HepG2 (cell line): ENCODE measurements at regions not wholly inside any gene's neighbourhood (a gene's known extent, or its start where the extent isn't known, plus 50 kb on each side); places are given as distances from the start of the nearest gene placed in this dataset.

ENCODE experiments used
- ATAC-seq: fragments of 200-7000 bp; cut with Tn5 transposase; 3 replicates; pipeline ENCODE4 v1.9.1; 2020; ENCODE audit warnings: mild to moderate bottlenecking, moderate library complexity
- BruUV-seq: library from RNA; stranded (reverse); fragments of 400-500 nt; replicated peaks from 2 replicates; lab custom pipeline; 2021; lab: Mats Ljungman, UMichigan
- CTCF ChIA-PET: fragments of 300-600 bp; formaldehyde crosslinking; extraction: SDS; loops from one replicate; lab custom pipeline; 2021; ENCODE audit warnings: low total read pairs, inconsistent platforms, low intra/inter-chr PET ratio; lab: Yijun Ruan, JAX
- POLR2A ChIA-PET: fragments of 350-600 bp; sonication (Branson Sonifier 250); formaldehyde crosslinking; loops from one replicate; lab custom pipeline; 2020; ENCODE audit warnings: antibody characterized with exemption, inconsistent platforms; lab: Yijun Ruan, JAX
- DNase-seq: peaks from one replicate; pipeline ENCODE4 v3.0.0-alpha.2; 2015; ENCODE audit warnings: low spot score
- FAIRE-seq: peaks from 3 replicates; lab custom pipeline; 2011; peaks lifted over from hg19 to GRCh38; lab: Jason Lieb, UNC
- H2AFZ ChIP-seq: one replicate; pipeline ENCODE4 v1.6.1; 2011; ENCODE audit warnings: low read length, inconsistent platforms
- H3K27ac ChIP-seq: fragments of 300-600 bp; 3 replicates; pipeline ENCODE4 v1.8.0; 2011; ENCODE audit warnings: mixed run types, mild to moderate bottlenecking, mixed read lengths, low read length, inconsistent platforms; ENCODE audit not compliant: insufficient read depth; ENCODE audit errors: extremely low read length
- H3K27me3 ChIP-seq, 2 experiments: fragments of 200-600 bp in 1 of 2; 2 replicates in 1 of 2; 3 replicates in 1 of 2; pipeline versions ENCODE4 v1.6.0 to v1.8.0; 2011; ENCODE audit warnings: low read length in 2 of 2, mild to moderate bottlenecking in 2 of 2, moderate library complexity in 2 of 2, inconsistent platforms in 1 of 2; ENCODE audit not compliant: insufficient read depth in 2 of 2, control insufficient read depth in 1 of 2
- H3K36me3 ChIP-seq, 2 experiments: fragments of 200-600 bp in 1 of 2; replicated peaks in 1 of 2; 2 replicates in 1 of 2; 3 replicates in 1 of 2; pipeline versions ENCODE4 v1.5.1 to v1.8.0; 2011; ENCODE audit warnings: low read length in 2 of 2, inconsistent platforms in 1 of 2; ENCODE audit not compliant: insufficient read depth in 2 of 2, control insufficient read depth in 1 of 2
- H3K4me1 ChIP-seq: 2 replicates; pipeline ENCODE4 v1.5.1; 2012; ENCODE audit warnings: low read length, inconsistent platforms; ENCODE audit not compliant: insufficient read depth
- H3K4me2 ChIP-seq: 2 replicates; pipeline ENCODE4 v1.6.0; 2011; ENCODE audit warnings: low read depth, low read length, inconsistent platforms
- H3K4me3 ChIP-seq, 3 experiments: fragments of 200-600 bp in 1 of 3; sonication (generic), shearing (Covaris generic) in 1 of 3; replicated peaks in 1 of 3; 2 replicates each; pipeline ENCODE4 v1.5.1; 2011 to 2016; ENCODE audit warnings: low read length in 3 of 3, inconsistent platforms in 2 of 3, low read depth in 2 of 3, mild to moderate bottlenecking in 2 of 3, control low read depth in 1 of 3, mixed read lengths in 1 of 3; ENCODE audit not compliant: insufficient read depth in 1 of 3
- H3K79me2 ChIP-seq: one replicate; pipeline ENCODE4 v1.6.1; 2011; ENCODE audit warnings: low read length, inconsistent platforms; ENCODE audit not compliant: insufficient read depth
- H3K9ac ChIP-seq: 2 replicates; pipeline ENCODE4 v1.6.0; 2011; ENCODE audit warnings: mild to moderate bottlenecking, low read depth, low read length, inconsistent platforms; ENCODE audit not compliant: insufficient read depth
- H3K9me3 ChIP-seq: 2 replicates; pipeline ENCODE4 v1.5.1; 2012; ENCODE audit warnings: mild to moderate bottlenecking, low read length
- H4K20me1 ChIP-seq: 2 replicates; pipeline ENCODE4 v1.6.0; 2011; ENCODE audit warnings: inconsistent platforms, mild to moderate bottlenecking, low read length, moderate library complexity; ENCODE audit not compliant: insufficient read depth
- ARHGAP35 ChIP-seq: sonication (generic); formaldehyde crosslinking; IDR thresholded peaks from 2 replicates; pipeline ENCODE4 v1.9.0; 2022; ENCODE audit warnings: mild to moderate bottlenecking, inconsistent platforms, moderate library complexity, missing genetic modification reagents, borderline replicate concordance
- CAMTA2 ChIP-seq: sonication (generic); formaldehyde crosslinking; IDR thresholded peaks from 2 replicates; pipeline ENCODE4 v1.4.0; 2020; ENCODE audit warnings: mild to moderate bottlenecking, missing genetic modification reagents, borderline replicate concordance
- FOXA3 ChIP-seq: IDR thresholded peaks from 2 replicates; pipeline ENCODE4 v1.6.1; 2016; ENCODE audit warnings: missing genetic modification reagents, missing compliant biosample characterization
- GATA4 ChIP-seq: sonication (generic); IDR thresholded peaks from 2 replicates; pipeline ENCODE4 v1.6.1; 2016; ENCODE audit warnings: antibody characterized with exemption, low read depth, borderline replicate concordance
- HNRNPUL1 ChIP-seq: fragments of 200-400 bp; formaldehyde crosslinking; IDR thresholded peaks from 2 replicates; pipeline ENCODE4 v1.6.1; 2017; ENCODE audit warnings: low read depth, mild to moderate bottlenecking, low read length, moderate library complexity
- HOXA5 ChIP-seq: sonication (generic); formaldehyde crosslinking; IDR thresholded peaks from 2 replicates; pipeline ENCODE4 v1.4.0; 2020; ENCODE audit warnings: missing genetic modification reagents
- IKZF5 ChIP-seq: IDR thresholded peaks from 2 replicates; pipeline ENCODE4 v1.6.1; 2018; ENCODE audit warnings: missing genetic modification reagents, mild to moderate bottlenecking, missing compliant biosample characterization
- JDP2 ChIP-seq: sonication (generic); formaldehyde crosslinking; IDR thresholded peaks from 2 replicates; pipeline ENCODE4 v1.8.1; 2022; ENCODE audit warnings: missing genetic modification reagents, borderline replicate concordance
- MTA1 ChIP-seq: sonication (generic); formaldehyde crosslinking; IDR thresholded peaks from 2 replicates; pipeline ENCODE4 v1.4.0; 2020; ENCODE audit warnings: missing genetic modification reagents, mild to moderate bottlenecking, borderline replicate concordance
- MYNN ChIP-seq: sonication (generic); formaldehyde crosslinking; IDR thresholded peaks from 2 replicates; pipeline ENCODE4 v1.4.0; 2020; ENCODE audit warnings: mild to moderate bottlenecking, low read depth, missing genetic modification reagents
- RFX5 ChIP-seq: IDR thresholded peaks from 2 replicates; pipeline ENCODE4 v1.6.1; 2011; ENCODE audit warnings: low read depth, low read length, improper control_type of control experiment
- SUZ12 ChIP-seq: fragments of 150-350 bp; IDR thresholded peaks from 2 replicates; pipeline ENCODE4 v1.6.1; 2014; ENCODE audit warnings: low read depth, low read length
- YEATS2 ChIP-seq: sonication (generic); formaldehyde crosslinking; IDR thresholded peaks from 2 replicates; pipeline ENCODE4 v1.4.0; 2020; ENCODE audit warnings: missing genetic modification reagents, borderline replicate concordance
- ZNF326 ChIP-seq: sonication (generic); formaldehyde crosslinking; IDR thresholded peaks from 2 replicates; pipeline ENCODE4 v1.4.0; 2020; ENCODE audit warnings: missing genetic modification reagents, borderline replicate concordance
- ZSCAN31 ChIP-seq: sonication (generic); formaldehyde crosslinking; IDR thresholded peaks from 2 replicates; pipeline ENCODE4 v1.5.0; 2020; ENCODE audit warnings: low read depth, mild to moderate bottlenecking, missing genetic modification reagents
- in situ Hi-C: cut with HindIII; loops from 2 replicates; pipeline ENCODE4 v1.10.0; 2017; ENCODE audit warnings: low pct_unique_long_range_greater_than_20kb; ENCODE audit not compliant: extremely low pct_ligation_motif_present
- intact Hi-C: fragments of 100-400 bp; cut with micrococcal nuclease; formaldehyde crosslinking; loops from one replicate; pipeline ENCODE4 v1.10.0; 2022; ENCODE audit not compliant: unreplicated experiment

GRCh38 chr5:61995486-61995885 lies 310.5 kb upstream of the KIF2A start (continued):
- TF ChIP-seq ARHGAP35 (CRISPR knock-in tag) = no peak

- ATAC-seq (no peak), FAIRE-seq (no peak), DNase-seq (no peak)
- Histone ChIP-seq H4K20me1 (no peaks in the 10 kb centered on the region), H3K4me2 (no peak overlapping the region), H3K9ac (no peak overlapping the region), H3K9me3 (no peaks in the 10 kb centered on the region), H2AFZ (no peak overlapping the region), H3K36me3 (no peaks in the 10 kb centered on the region), H3K79me2 (no peaks in the 10 kb centered on the region), H3K27ac (no peak overlapping the region), H3K27me3 (no peaks in the 10 kb centered on the region), H3K4me1 (no peaks in the 10 kb centered on the region), H3K4me3 (no peak overlapping the region)
- ChIA-PET CTCF (no interaction called here), POLR2A (no interaction called here)
- TF ChIP-seq MYNN (CRISPR knock-in tag) (no peak), HNRNPUL1 (no peak), ZSCAN31 (no peak), FOXA3 (CRISPR knock-in tag) (no peak)
- intact Hi-C loops (no loop called here), in situ Hi-C loops (no loop called here)
- BruUV-seq = no TSS peak
These were observed 306.6 kb upstream of the KIF2A start for GRCh38 chr5:61999371-61999770.

GRCh38 chr5:62000646-62001045 lies 305.4 kb upstream of the KIF2A start:
- in situ Hi-C loops (no loop called here), intact Hi-C loops (no loop called here)
- BruUV-seq = no TSS peak
- no peaks in the 10 kb centered on the region for H3K79me2 ChIP-seq
- no peaks in the 10 kb centered on the region for H4K20me1 ChIP-seq
- ATAC-seq (no peak), FAIRE-seq (no peak), DNase-seq (no peak)
- H3K27me3 ChIP-seq = 0 out of 5 replicates have a peak, but pooled peaks cover 0 to 3% of the 10 kb centered on the region in 2 experiments
- TF ChIP-seq MTA1 (CRISPR knock-in tag) (no peak), CAMTA2 (no peak), SUZ12 (no peak), YEATS2 (CRISPR knock-in tag) (no peak), GATA4 (no peak), JDP2 (CRISPR knock-in tag) (no peak), RFX5 (no peak), ZNF326 (CRISPR knock-in tag) (no peak), IKZF5 (CRISPR knock-in tag) (no peak), HOXA5 (CRISPR knock-in tag) (no peak)
- no peak overlapping the region for H3K9ac ChIP-seq
- H2AFZ ChIP-seq = no peak overlapping the region
- H3K27ac ChIP-seq = no peak overlapping the region
- POLR2A ChIA-PET = no interaction called here
- H3K9me3 ChIP-seq = no peaks in the 10 kb centered on the region
- no peaks in the 10 kb centered on the region for H3K36me3 ChIP-seq
- CTCF ChIA-PET = no interaction called here
- H3K4me3 ChIP-seq = no peak overlapping the region
- H3K4me2 ChIP-seq = no peak overlapping the region
- H3K4me1 ChIP-seq = no peaks in the 10 kb centered on the region
